AG04450 (cell line): ENCODE measurements at regions not wholly inside any gene's neighbourhood (a gene's known extent, or its start where the extent isn't known, plus 50 kb on each side); places are given as distances from the start of the nearest gene placed in this dataset.

Source experiments
- CTCF ChIA-PET: fragments of 300-600, 350-600 bp; formaldehyde crosslinking; extraction: SDS; loops from one replicate; lab custom pipeline; 2022; ENCODE audit warnings: antibody characterized with exemption, inconsistent platforms; lab: Charles Lee
- POLR2A ChIA-PET: fragments of 350-600 bp; formaldehyde crosslinking; extraction: SDS; loops from one replicate; lab custom pipeline; 2021; ENCODE audit warnings: antibody characterized with exemption, inconsistent platforms; lab: Yijun Ruan, JAX
- DNase-seq: peaks from one replicate; pipeline ENCODE4 v3.0.0-alpha.2; 2011; ENCODE audit warnings: low read depth, low spot score
- H3K27ac ChIP-seq: one replicate; pipeline ENCODE4 v1.5.1; 2012; ENCODE audit warnings: low read depth, low read length, control low read depth
- H3K27me3 ChIP-seq: one replicate; pipeline ENCODE4 v1.6.0; 2012; ENCODE audit warnings: low read length; ENCODE audit not compliant: control insufficient read depth, insufficient read depth
- H3K4me3 ChIP-seq: 2 replicates; pipeline ENCODE4 v1.5.1; 2011; ENCODE audit warnings: mild to moderate bottlenecking, low read depth, low read length, control low read depth
- H3K9me3 ChIP-seq: 2 replicates; pipeline ENCODE4 v1.5.1; 2012; ENCODE audit warnings: low read length; ENCODE audit not compliant: control insufficient read depth, insufficient read depth
- CTCF ChIP-seq: IDR thresholded peaks from 2 replicates; pipeline ENCODE4 v1.5.1; 2011; ENCODE audit warnings: low read depth, low read length, control low read depth, inconsistent platforms

- no peak overlapping the region for H3K4me3 ChIP-seq
- peaks cover 57% of the 10 kb centered on the region for H3K9me3 ChIP-seq
- POLR2A ChIA-PET = no interaction called here
- CTCF ChIA-PET = no interaction called here
- no peaks in the 10 kb centered on the region for H3K27me3 ChIP-seq
- DNase-seq = no peak
- no peak for TF ChIP-seq CTCF
- no peak overlapping the region for H3K27ac ChIP-seq
Observed at GRCh38 chr2:239476029-239476756, 75.4 kb upstream of the HDAC4 start.

GRCh38 chr2:239475161-239476028 lies 74.6 kb upstream of the HDAC4 start:
- no peak for DNase-seq
- ChIA-PET POLR2A (no interaction called here), CTCF (no interaction called here)
- Histone ChIP-seq H3K27me3 (no peaks in the 10 kb centered on the region), H3K9me3 (peaks cover 58% of the 10 kb centered on the region), H3K27ac (no peak overlapping the region), H3K4me3 (no peak overlapping the region)
- TF ChIP-seq CTCF = no peak

- Histone ChIP-seq H3K27me3 (no peaks in the 10 kb centered on the region), H3K9me3 (peaks cover 48% of the 10 kb centered on the region), H3K4me3 (no peak overlapping the region), H3K27ac (no peak overlapping the region)
- no peak for DNase-seq
- ChIA-PET POLR2A (no interaction called here), CTCF (no interaction called here)
- TF ChIP-seq CTCF = no peak
Observed at GRCh38 chr2:239473211-239473805, 72.5 kb upstream of the HDAC4 start.

- no peak for TF ChIP-seq CTCF
- CTCF ChIA-PET = no interaction called here
- POLR2A ChIA-PET = no interaction called here
- H3K27me3 ChIP-seq = no peaks in the 10 kb centered on the region
- H3K4me3 ChIP-seq = no peak overlapping the region
- no peak overlapping the region for H3K27ac ChIP-seq
- peaks cover 45% of the 10 kb centered on the region for H3K9me3 ChIP-seq
- DNase-seq = no peak
Observed at GRCh38 chr2:239472235-239472775, 71.5 kb upstream of the HDAC4 start.
